ENCODE measurements at regions not wholly inside any gene's neighbourhood (a gene's known extent, or its start where the extent isn't known, plus 50 kb on each side); places are given as distances from the start of the nearest gene placed in this dataset.

DNA sequence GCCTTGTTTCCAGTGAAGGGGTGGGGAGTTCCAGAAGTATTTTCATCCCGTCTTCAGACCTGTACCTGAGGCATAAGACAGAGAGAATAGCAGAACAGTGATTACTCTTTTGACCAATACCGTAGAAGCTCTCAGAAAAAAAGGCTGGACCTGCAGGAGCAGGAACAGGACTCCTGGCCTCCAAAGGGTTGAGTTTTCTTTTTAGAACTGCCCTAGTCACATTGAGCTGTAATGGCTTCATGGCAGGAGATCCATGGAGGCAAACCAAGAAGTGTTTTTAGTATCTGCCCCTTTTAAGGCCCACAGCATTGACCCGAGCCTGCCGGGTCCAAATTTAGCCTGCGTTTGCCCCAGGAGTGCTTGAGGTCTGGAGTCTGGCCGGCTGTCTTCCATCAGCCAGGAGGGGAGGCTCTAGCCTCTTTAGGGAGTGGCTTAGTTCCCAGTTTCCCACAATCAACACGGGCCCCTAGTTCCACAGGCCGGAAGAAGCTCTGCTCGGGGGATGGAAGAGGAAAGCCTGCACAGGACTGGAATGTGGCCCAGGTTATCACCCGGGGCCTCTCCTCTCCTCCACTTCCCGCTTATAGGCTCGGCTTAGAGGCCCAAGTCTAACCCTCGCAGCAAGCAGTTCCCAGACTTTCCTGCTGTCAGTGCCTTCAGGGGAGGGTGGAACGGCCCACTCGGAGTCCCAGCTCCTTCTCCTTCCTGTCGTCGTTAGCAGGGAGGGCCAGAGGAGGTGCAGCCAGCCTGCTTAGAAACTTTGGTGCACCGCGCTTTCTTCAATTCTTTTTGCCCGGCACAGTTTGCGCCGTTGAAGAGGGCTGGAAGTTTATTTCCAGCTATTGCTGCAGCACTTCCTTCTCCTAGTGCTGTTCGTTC is 80.7 kb downstream of the C9orf152 start:
- TF ChIP-seq POLR2AphosphoS5 (IDR thresholded peaks at IDR 0.05) (peak; percentile 75), POLR2A (IDR thresholded peaks at IDR 0.05) (peak; percentile 20 to 34), EP300 (IDR thresholded peaks at IDR 0.05) (no peak)
- TF ChIP-seq, protein P1, sequence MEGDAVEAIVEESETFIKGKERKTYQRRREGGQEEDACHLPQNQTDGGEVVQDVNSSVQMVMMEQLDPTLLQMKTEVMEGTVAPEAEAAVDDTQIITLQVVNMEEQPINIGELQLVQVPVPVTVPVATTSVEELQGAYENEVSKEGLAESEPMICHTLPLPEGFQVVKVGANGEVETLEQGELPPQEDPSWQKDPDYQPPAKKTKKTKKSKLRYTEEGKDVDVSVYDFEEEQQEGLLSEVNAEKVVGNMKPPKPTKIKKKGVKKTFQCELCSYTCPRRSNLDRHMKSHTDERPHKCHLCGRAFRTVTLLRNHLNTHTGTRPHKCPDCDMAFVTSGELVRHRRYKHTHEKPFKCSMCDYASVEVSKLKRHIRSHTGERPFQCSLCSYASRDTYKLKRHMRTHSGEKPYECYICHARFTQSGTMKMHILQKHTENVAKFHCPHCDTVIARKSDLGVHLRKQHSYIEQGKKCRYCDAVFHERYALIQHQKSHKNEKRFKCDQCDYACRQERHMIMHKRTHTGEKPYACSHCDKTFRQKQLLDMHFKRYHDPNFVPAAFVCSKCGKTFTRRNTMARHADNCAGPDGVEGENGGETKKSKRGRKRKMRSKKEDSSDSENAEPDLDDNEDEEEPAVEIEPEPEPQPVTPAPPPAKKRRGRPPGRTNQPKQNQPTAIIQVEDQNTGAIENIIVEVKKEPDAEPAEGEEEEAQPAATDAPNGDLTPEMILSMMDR (IDR thresholded peaks at IDR 0.05) = no peak
